Endothelial cell (in vitro differentiated cells): ENCODE measurements at regions not wholly inside any gene's neighbourhood (a gene's known extent, or its start where the extent isn't known, plus 50 kb on each side); places are given as distances from the start of the nearest gene placed in this dataset.

Source experiments
- DNase-seq: peaks from one replicate; pipeline ENCODE4 v3.0.0; 2021; ENCODE audit warnings: low spot score
- H3K27ac Mint-ChIP-seq: one replicate; pipeline ENCODE4 v1.8.0; 2021; ENCODE audit warnings: mixed read lengths, inconsistent platforms; ENCODE audit not compliant: unreplicated experiment
- H3K27me3 Mint-ChIP-seq: one replicate; pipeline ENCODE4 v1.8.0; 2021; ENCODE audit warnings: mild to moderate bottlenecking, moderate library complexity, mixed read lengths, inconsistent platforms; ENCODE audit not compliant: unreplicated experiment
- H3K36me3 Mint-ChIP-seq: one replicate; pipeline ENCODE4 v1.8.0; 2021; ENCODE audit warnings: mild to moderate bottlenecking, low read depth, mixed read lengths, inconsistent platforms; ENCODE audit not compliant: unreplicated experiment
- H3K4me1 Mint-ChIP-seq: one replicate; pipeline ENCODE4 v1.8.0; 2021; ENCODE audit warnings: mild to moderate bottlenecking, mixed read lengths, inconsistent platforms; ENCODE audit not compliant: unreplicated experiment
- H3K4me3 Mint-ChIP-seq: one replicate; pipeline ENCODE4 v1.8.0; 2021; ENCODE audit warnings: mild to moderate bottlenecking, mixed read lengths, inconsistent platforms; ENCODE audit not compliant: unreplicated experiment
- H3K9me3 Mint-ChIP-seq: one replicate; pipeline ENCODE4 v1.8.0; 2021; ENCODE audit warnings: mixed read lengths, inconsistent platforms; ENCODE audit not compliant: unreplicated experiment
- CTCF ChIP-seq: fragments of 200-600 bp; sonication (generic); IDR thresholded peaks from one replicate; pipeline ENCODE4 v1.5.0; 2021; ENCODE audit warnings: antibody characterized with exemption; ENCODE audit not compliant: unreplicated experiment

GRCh38 chr15:61383421-61383820, 154.3 kb upstream of the RORA start:
- TF ChIP-seq CTCF: no peak
- H3K4me3 Mint-ChIP-seq: no peak overlapping the region
- no peaks in the 10 kb centered on the region for H3K36me3 Mint-ChIP-seq
- no peaks in the 10 kb centered on the region for H3K9me3 Mint-ChIP-seq
- no peaks in the 10 kb centered on the region for H3K4me1 Mint-ChIP-seq
- peaks cover under 1% of the 10 kb centered on the region for H3K27me3 Mint-ChIP-seq
- no peak overlapping the region for H3K27ac Mint-ChIP-seq
- no peak for DNase-seq

- no peaks in the 10 kb centered on the region for H3K4me1 Mint-ChIP-seq
- H3K27me3 Mint-ChIP-seq: no peaks in the 10 kb centered on the region
- no peak for DNase-seq
- H3K4me3 Mint-ChIP-seq: no peak overlapping the region
- H3K36me3 Mint-ChIP-seq: no peaks in the 10 kb centered on the region
- no peak overlapping the region for H3K27ac Mint-ChIP-seq
- no peak for TF ChIP-seq CTCF
- H3K9me3 Mint-ChIP-seq: no peaks in the 10 kb centered on the region
Observed at GRCh38 chr15:61382927-61383326, 153.8 kb upstream of the RORA start.

GRCh38 chr15:61381501-61381900, 152.4 kb upstream of the RORA start:
- no peaks in the 10 kb centered on the region for H3K9me3 Mint-ChIP-seq

GRCh38 chr15:61380270-61380669, 151.2 kb upstream of the RORA start:
- H3K4me1 Mint-ChIP-seq: no peaks in the 10 kb centered on the region
- no peak for DNase-seq
- no peak overlapping the region for H3K4me3 Mint-ChIP-seq
- H3K9me3 Mint-ChIP-seq: no peaks in the 10 kb centered on the region
- H3K36me3 Mint-ChIP-seq: no peaks in the 10 kb centered on the region
- H3K27me3 Mint-ChIP-seq: no peaks in the 10 kb centered on the region
- TF ChIP-seq CTCF: no peak
- no peak overlapping the region for H3K27ac Mint-ChIP-seq

More at GRCh38 chr15:61381501-61381900, 152.4 kb upstream of the RORA start:
- no peak overlapping the region for H3K4me3 Mint-ChIP-seq
- DNase-seq: no peak
- no peaks in the 10 kb centered on the region for H3K4me1 Mint-ChIP-seq
- TF ChIP-seq CTCF: no peak
- H3K36me3 Mint-ChIP-seq: no peaks in the 10 kb centered on the region
- no peaks in the 10 kb centered on the region for H3K27me3 Mint-ChIP-seq
- H3K27ac Mint-ChIP-seq: no peak overlapping the region

- no peak overlapping the region for H3K4me3 Mint-ChIP-seq
- no peak overlapping the region for H3K27ac Mint-ChIP-seq
- H3K27me3 Mint-ChIP-seq: no peaks in the 10 kb centered on the region
- no peaks in the 10 kb centered on the region for H3K36me3 Mint-ChIP-seq
- no peaks in the 10 kb centered on the region for H3K4me1 Mint-ChIP-seq
- no peak for DNase-seq
- H3K9me3 Mint-ChIP-seq: no peaks in the 10 kb centered on the region
- TF ChIP-seq CTCF: no peak
Observed at GRCh38 chr15:61379005-61379404, 149.9 kb upstream of the RORA start.
